Neural progenitor cell (in vitro differentiated cells): ENCODE measurements at regions not wholly inside any gene's neighbourhood (a gene's known extent, or its start where the extent isn't known, plus 50 kb on each side); places are given as distances from the start of the nearest gene placed in this dataset.
A peak's percentile ranks its signal among the peaks of the same experiment; 100 is the strongest.

Experiments used
- DNase-seq: peaks from one replicate; pipeline ENCODE4 v3.0.0-alpha.2; 2016; ENCODE audit warnings: low spot score
- H2AFZ ChIP-seq: fragments of 200-600 bp; sonication (generic); replicated peaks from 2 replicates; pipeline ENCODE4 v1.6.1; 2016; ENCODE audit warnings: antibody characterized with exemption
- H3F3A ChIP-seq: fragments of 200-600 bp; sonication (generic); 2 replicates; pipeline ENCODE4 v1.6.1; 2016; ENCODE audit warnings: antibody characterized with exemption, low read depth
- H3K27ac ChIP-seq: fragments of 200-600 bp; sonication (generic); 2 replicates; pipeline ENCODE4 v1.5.1; 2016; ENCODE audit warnings: mild to moderate bottlenecking
- H3K27me3 ChIP-seq: fragments of 200-600 bp; sonication (generic); 2 replicates; pipeline ENCODE4 v1.6.1; 2016; ENCODE audit warnings: mild to moderate bottlenecking, moderate library complexity
- H3K36me3 ChIP-seq: fragments of 200-600 bp; sonication (generic); 2 replicates; pipeline ENCODE4 v1.5.1; 2016
- H3K4me1 ChIP-seq: fragments of 200-600 bp; sonication (generic); 2 replicates; pipeline ENCODE4 v1.6.1; 2016; ENCODE audit warnings: mixed run types
- H3K4me2 ChIP-seq: fragments of 200-600 bp; sonication (generic); 2 replicates; pipeline ENCODE4 v1.6.1; 2016
- H3K4me3 ChIP-seq: fragments of 200-600 bp; sonication (generic); 2 replicates; pipeline ENCODE4 v1.5.1; 2016
- H3K79me2 ChIP-seq: fragments of 200-600 bp; sonication (generic); 2 replicates; pipeline ENCODE4 v1.6.1; 2016; ENCODE audit warnings: low read depth
- H3K9ac ChIP-seq: fragments of 200-600 bp; sonication (generic); 2 replicates; pipeline ENCODE4 v1.6.1; 2016
- H3K9me3 ChIP-seq: fragments of 200-600 bp; sonication (generic); 2 replicates; pipeline ENCODE4 v1.5.1; 2016; ENCODE audit warnings: low read depth
- H4K20me1 ChIP-seq: fragments of 200-600 bp; sonication (generic); 2 replicates; pipeline ENCODE4 v1.6.1; 2016; ENCODE audit warnings: low read depth
- H3K27ac Mint-ChIP-seq: 3 replicates; pipeline ENCODE4 v1.8.0; 2021; ENCODE audit warnings: mixed read lengths
- H3K27me3 Mint-ChIP-seq: 2 replicates; pipeline ENCODE4 v1.8.0; 2022; ENCODE audit warnings: low read depth, mild to moderate bottlenecking, inconsistent platforms, moderate library complexity, mixed read lengths; ENCODE audit not compliant: insufficient read depth
- H3K36me3 Mint-ChIP-seq: 3 replicates; pipeline ENCODE4 v1.8.0; 2021; ENCODE audit warnings: mixed read lengths
- H3K4me1 Mint-ChIP-seq: 3 replicates; pipeline ENCODE4 v1.8.0; 2021; ENCODE audit warnings: mixed read lengths
- H3K4me3 Mint-ChIP-seq: 3 replicates; pipeline ENCODE4 v1.8.0; 2021; ENCODE audit warnings: mild to moderate bottlenecking, moderate library complexity, mixed read lengths
- H3K9me3 Mint-ChIP-seq: 3 replicates; pipeline ENCODE4 v1.8.0; 2020; ENCODE audit warnings: mixed read lengths
- EZH2 ChIP-seq: fragments of 200-600 bp; sonication (generic); IDR thresholded peaks from 2 replicates; pipeline ENCODE4 v1.6.1; 2017; ENCODE audit warnings: antibody characterized with exemption, mild to moderate bottlenecking, moderate library complexity
- EZH2phosphoT487 ChIP-seq: fragments of 200-600 bp; sonication (generic); IDR thresholded peaks from 2 replicates; pipeline ENCODE4 v1.6.1; 2017; ENCODE audit warnings: antibody characterized with exemption
- TF ChIP-seq, protein P1 (sequence below): fragments of 200-600 bp; sonication (generic); IDR thresholded peaks from 2 replicates; pipeline ENCODE4 v1.5.1; 2017; ENCODE audit warnings: antibody characterized with exemption, mild to moderate bottlenecking

DNA sequence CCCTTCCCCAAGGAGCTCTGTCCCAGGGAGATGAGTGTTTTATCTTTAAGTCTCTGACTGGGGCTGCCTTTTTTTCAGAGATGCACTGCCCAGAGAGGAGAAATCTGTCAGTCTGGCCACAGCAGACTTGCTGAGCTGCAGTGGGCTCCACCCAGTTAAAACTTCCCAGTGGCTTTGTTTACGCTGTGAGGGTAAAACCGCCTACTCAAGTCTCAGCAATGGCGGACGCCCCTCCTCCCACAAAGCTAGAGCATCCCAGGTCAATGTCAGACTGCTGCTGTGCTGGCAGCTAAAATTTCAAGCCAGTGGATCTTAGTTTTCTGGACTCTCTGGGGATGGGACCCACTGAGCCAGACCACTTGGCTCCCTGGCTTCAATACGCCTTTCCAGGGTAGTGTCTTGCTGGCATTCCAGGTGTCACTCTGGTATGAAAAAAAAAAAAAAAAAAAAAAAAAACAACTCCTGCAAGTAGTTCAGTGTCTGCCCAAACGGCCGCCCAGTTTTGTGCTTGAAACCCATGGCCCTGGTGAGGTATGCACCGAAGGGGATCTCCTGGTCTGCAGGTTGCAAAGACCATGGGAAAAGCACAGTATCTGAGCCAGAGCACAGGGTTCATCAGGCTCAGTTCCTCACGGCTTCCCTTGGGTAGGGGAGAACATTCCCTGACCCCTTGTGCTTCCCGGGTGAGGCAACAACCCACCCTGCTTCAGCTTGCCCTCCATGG lies 1616.1 kb upstream of the ADGRL3 start:
- Histone ChIP-seq H3F3A (no peaks in the 10 kb centered on the region), H3K9me3 (no peaks in the 10 kb centered on the region), H3K27ac (no peak overlapping the region), H3K4me3 (no peak overlapping the region), H3K9ac (no peak overlapping the region), H2AFZ (no peak overlapping the region), H3K79me2 (no peaks in the 10 kb centered on the region), H3K36me3 (no peaks in the 10 kb centered on the region), H3K4me1 (no peaks in the 10 kb centered on the region), H4K20me1 (no peaks in the 10 kb centered on the region), H3K4me2 (no peak overlapping the region), H3K27me3 (no peaks in the 10 kb centered on the region)
- H3K9me3 Mint-ChIP-seq: peaks cover 10% of the 10 kb centered on the region
- DNase-seq: no peak
- TF ChIP-seq EZH2 (no peak), EZH2phosphoT487 (no peak)
- TF ChIP-seq, protein P1, sequence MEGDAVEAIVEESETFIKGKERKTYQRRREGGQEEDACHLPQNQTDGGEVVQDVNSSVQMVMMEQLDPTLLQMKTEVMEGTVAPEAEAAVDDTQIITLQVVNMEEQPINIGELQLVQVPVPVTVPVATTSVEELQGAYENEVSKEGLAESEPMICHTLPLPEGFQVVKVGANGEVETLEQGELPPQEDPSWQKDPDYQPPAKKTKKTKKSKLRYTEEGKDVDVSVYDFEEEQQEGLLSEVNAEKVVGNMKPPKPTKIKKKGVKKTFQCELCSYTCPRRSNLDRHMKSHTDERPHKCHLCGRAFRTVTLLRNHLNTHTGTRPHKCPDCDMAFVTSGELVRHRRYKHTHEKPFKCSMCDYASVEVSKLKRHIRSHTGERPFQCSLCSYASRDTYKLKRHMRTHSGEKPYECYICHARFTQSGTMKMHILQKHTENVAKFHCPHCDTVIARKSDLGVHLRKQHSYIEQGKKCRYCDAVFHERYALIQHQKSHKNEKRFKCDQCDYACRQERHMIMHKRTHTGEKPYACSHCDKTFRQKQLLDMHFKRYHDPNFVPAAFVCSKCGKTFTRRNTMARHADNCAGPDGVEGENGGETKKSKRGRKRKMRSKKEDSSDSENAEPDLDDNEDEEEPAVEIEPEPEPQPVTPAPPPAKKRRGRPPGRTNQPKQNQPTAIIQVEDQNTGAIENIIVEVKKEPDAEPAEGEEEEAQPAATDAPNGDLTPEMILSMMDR: no peak
- no peak overlapping the region for H3K4me3 Mint-ChIP-seq
- no peaks in the 10 kb centered on the region for H3K4me1 Mint-ChIP-seq
- peaks cover 3% of the 10 kb centered on the region for H3K27me3 Mint-ChIP-seq
- H3K36me3 Mint-ChIP-seq: no peaks in the 10 kb centered on the region
- H3K27ac Mint-ChIP-seq: no peak overlapping the region

DNA sequence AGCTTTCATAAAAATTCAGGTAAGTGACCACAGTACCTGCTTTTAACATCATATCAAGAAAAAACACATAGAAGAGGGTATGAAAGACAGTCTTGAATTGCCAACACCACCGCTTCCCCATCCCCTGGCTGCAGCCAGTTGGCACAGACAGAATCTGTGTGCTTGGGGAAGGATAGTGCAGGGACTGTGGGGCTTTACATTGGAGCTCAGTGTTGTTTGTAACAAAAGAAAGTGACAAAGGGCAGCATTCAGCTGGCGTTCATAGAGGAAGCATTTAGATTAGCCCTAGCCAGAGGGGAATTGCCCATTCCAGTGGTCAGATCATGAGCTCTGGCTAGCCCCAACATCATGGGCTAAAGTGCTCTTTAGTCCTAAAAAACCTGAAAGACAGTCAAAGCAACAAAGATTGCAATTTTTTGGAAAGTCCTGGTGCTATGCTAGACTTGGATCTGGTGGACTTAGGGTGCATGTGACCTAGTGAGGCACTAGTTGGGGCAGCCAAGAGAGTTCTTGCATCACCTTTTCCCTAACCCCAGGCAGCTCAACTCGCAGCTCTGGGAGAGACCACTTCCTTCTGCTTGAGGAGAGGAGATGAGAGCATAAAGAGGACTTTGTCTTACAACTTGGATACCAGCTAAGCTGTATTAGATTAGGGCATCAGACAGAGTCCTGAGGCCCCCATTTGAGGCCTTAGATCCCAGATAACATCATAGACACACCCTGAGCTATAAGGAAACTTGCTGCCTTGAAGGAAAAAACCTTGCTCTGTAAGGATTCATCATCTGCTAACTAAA lies 1602.4 kb upstream of the ADGRL3 start:
- Mint-ChIP-seq H3K9me3 (no peaks in the 10 kb centered on the region), H3K4me3 (no peak overlapping the region), H3K27ac (no peak overlapping the region), H3K36me3 (no peaks in the 10 kb centered on the region), H3K4me1 (peaks cover 2% of the 10 kb centered on the region), H3K27me3 (no peaks in the 10 kb centered on the region)
- H2AFZ ChIP-seq: no peak overlapping the region
- H3K36me3 ChIP-seq: no peaks in the 10 kb centered on the region
- no peak overlapping the region for H3K27ac ChIP-seq
- H3K9ac ChIP-seq: no peak overlapping the region
- H3F3A ChIP-seq: no peaks in the 10 kb centered on the region
- H3K4me3 ChIP-seq: no peak overlapping the region
- H3K4me2 ChIP-seq: no peak overlapping the region
- H3K9me3 ChIP-seq: no peaks in the 10 kb centered on the region
- no peaks in the 10 kb centered on the region for H3K79me2 ChIP-seq
- no peaks in the 10 kb centered on the region for H4K20me1 ChIP-seq
- H3K4me1 ChIP-seq: peaks cover 4% of the 10 kb centered on the region
- H3K27me3 ChIP-seq: no peaks in the 10 kb centered on the region
- TF ChIP-seq, protein P1: no peak
- TF ChIP-seq EZH2phosphoT487 (no peak), EZH2 (no peak)
- DNase-seq: peak; percentile 59

- no peaks in the 10 kb centered on the region for H3K9me3 ChIP-seq
- no peaks in the 10 kb centered on the region for H3K36me3 ChIP-seq
- Mint-ChIP-seq H3K9me3 (no peaks in the 10 kb centered on the region), H3K4me3 (no peak overlapping the region), H3K36me3 (no peaks in the 10 kb centered on the region), H3K27me3 (no peaks in the 10 kb centered on the region), H3K4me1 (peaks cover 2% of the 10 kb centered on the region), H3K27ac (no peak overlapping the region)
- H3K27me3 ChIP-seq: no peaks in the 10 kb centered on the region
- no peak overlapping the region for H2AFZ ChIP-seq
- no peak overlapping the region for H3K27ac ChIP-seq
- H3F3A ChIP-seq: no peaks in the 10 kb centered on the region
- H3K4me2 ChIP-seq: no peak overlapping the region
- peaks cover 4% of the 10 kb centered on the region for H3K4me1 ChIP-seq
- no peak overlapping the region for H3K9ac ChIP-seq
- TF ChIP-seq, protein P1: no peak
- TF ChIP-seq EZH2 (no peak), EZH2phosphoT487 (no peak)
- H4K20me1 ChIP-seq: no peaks in the 10 kb centered on the region
- no peak overlapping the region for H3K4me3 ChIP-seq
- no peaks in the 10 kb centered on the region for H3K79me2 ChIP-seq
- DNase-seq: no peak
Observed at GRCh38 chr4:59598330-59598618, 1601.9 kb upstream of the ADGRL3 start.
